GM18868 (cell line): ENCODE measurements at regions not wholly inside any gene's neighbourhood (a gene's known extent, or its start where the extent isn't known, plus 50 kb on each side); places are given as distances from the start of the nearest gene placed in this dataset.
"Not testable (repeated sequence)": the region's sequence is repeated elsewhere in the genome, so short reads cannot be mapped to it uniquely, and the experiment has no call there.

Experiments used
- ATAC-seq: cut with Tn5 transposase; IDR thresholded peaks from one replicate; pipeline ENCODE4 v1.9.1; 2021; ENCODE audit warnings: mild to moderate bottlenecking, moderate library complexity; ENCODE audit not compliant: unreplicated experiment

DNA sequence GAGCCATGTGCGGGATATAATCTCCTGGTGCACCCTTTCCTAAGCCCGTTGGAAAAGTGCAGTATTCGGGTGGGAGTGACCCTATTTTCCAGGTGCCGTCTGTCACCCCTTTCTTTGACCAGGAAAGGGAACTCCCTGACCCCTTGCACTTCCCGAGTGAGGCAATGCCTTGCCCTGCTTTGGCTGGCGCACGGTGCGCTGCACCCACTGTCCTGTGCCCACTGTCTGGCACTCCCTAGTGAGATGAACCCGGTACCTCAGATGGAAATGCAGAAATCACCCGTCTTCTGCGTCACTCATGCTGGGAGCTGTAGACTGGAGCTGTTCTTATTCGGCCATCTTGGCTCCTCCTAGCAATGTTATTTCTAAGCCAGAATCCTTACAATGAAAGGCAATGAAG lies 121.1 kb downstream of the TAF11L14 start:
- not testable (repeated sequence) for ATAC-seq

DNA sequence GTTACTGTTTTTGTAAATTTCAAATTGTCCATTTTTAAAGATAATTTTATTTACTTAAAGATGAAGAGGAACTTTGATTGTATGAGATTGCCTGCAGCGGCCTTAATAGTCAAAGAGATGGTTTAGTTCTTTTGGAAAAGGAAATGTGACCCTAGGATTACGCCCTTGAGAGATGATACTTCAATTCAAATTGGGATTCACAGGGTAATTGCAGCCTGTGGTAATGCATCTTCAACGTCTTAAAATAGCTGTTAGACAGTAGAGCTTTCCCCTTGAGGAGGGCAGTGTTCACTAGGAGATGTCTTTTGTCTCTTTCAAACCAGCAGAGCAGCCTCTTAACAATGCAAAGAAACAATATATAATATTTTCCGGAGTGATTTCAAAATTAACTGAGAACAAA lies 127.1 kb downstream of the TAF11L14 start:
- ATAC-seq: no peak

DNA sequence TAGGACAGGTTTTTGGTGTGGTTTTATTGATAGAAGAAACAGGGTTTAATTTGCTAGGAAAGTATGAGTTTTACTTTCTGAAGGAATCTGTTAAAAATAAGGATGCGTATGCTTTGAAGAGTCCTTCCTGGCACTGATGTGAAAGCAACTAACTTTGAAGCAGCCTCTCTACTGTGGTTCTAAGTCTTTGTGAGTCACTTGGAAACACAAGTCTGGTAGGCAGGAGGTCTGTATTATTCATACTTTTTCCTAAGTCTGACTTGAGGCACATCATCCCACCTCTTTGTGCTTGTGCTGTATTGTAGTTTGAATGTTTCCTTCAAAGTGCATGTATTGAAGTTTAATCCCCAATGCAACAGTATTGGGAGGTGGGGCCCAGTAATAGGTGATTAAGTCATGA lies 129.0 kb downstream of the TAF11L14 start:
- ATAC-seq: no peak

DNA sequence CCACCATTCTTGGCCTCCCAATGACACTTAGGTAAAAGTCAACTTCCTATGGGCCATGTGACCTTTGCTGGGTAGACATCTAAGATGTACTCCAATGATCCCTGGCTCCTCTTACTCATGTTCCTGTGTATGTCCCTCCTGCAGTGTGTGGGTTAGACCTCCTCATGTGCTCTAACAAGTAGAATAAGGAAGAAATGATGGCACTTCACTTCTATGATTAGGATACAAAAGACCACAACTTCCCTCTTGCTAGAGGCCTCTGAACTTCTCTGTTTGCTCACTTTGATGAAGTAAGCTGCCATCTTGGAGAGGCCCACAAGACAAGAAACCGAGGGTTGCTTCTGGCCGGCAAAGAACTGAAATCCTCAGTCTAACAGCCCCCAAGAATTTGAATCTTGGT lies 131.8 kb downstream of the TAF11L14 start:
- ATAC-seq: no peak

DNA sequence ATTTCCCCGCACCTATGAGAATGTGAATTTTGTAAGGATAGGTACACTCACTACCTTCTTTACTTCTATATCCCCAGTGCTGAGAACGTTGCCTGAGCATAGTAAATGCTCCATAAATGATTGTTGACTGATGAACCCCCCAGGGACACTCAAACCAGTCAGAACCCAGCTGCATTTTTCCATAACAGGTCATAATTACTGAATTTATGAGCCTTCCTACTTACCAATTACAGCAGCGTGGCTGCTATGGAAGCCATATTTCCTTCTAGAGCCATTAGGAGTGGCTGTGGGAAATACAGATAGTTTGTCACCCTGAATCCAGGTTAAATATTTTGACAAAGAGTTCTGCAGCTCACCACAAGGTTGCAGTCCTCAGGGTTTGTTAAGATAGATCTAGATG lies 135.0 kb downstream of the TAF11L14 start:
- no peak for ATAC-seq

DNA sequence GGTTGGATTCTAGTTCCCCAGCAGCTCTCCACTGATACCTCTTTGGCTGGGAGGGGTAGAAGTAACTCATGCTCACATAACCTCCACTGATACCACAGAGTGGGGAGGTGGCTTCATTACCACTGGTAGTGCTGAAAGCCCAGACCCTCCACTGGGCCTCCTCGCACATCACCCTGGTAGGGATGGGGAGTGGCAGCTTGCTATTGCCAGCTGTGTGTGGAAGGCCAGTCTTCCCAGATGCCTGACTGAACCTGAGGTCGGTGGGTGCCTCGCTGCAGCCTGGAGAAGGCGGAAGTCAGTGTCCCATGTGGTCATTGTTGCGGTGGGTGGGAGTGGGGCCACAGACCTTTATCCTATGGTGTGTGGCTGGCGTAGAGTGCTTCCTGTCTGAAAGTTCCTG lies 138.0 kb downstream of the TAF11L14 start:
- no peak for ATAC-seq

DNA sequence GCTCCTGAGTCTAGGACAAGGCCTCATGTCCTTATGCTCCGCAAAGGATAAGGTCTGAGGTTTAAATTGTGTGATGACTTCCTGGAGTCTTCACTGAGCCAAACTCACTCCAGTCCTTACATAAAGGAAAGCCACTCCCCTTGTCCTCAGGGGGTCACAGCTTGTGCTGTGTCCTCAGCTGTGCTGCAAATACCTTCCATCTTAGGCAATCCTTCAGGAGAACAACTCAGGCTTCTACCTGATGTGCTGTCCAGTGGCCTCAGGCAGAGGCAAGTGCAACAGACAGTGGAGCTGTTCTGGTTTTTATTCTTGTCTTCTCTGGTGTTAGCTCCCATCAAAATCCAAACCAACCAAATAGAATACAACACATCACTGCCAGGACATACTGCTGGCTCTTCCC lies 151.5 kb downstream of the TAF11L14 start:
- no peak for ATAC-seq

DNA sequence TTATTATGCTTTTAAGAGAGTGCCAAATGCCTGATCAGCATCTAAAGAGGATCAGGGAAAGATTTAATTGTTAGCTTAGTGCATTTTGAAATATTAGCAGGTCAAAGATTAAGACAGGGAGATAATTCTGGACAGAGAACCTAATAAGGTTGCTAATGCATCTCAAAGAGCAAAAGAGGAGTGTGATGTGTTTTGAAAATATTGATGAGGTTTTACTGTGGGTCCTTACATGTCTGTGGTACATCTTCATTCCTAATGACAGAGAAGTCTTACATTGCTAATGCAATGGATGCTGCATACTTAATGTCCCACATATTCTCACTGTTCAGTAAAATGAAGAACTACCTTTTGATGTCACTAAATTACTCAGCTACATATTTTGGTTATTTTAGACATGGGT lies 154.1 kb downstream of the TAF11L14 start:
- ATAC-seq: no peak

DNA sequence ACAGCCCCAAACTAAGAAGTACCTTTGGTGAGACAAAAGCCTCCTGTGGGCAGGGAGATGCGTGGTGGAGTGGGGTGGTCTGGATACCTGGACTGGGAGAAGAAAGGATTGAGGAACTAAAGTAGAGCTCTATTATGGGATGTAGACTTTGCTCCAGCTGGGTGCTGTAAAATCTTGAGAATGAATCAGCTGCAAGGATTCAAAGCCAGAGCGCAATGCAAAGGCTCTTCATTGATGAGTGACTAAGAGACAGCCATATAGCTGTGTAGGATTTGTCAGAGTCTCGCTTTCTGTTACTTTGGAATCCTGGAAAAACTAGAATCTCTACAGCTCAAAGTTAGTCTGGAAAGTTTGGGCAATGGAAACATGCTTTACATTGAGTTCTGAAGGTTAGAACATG lies 159.9 kb downstream of the TAF11L14 start:
- no peak for ATAC-seq

DNA sequence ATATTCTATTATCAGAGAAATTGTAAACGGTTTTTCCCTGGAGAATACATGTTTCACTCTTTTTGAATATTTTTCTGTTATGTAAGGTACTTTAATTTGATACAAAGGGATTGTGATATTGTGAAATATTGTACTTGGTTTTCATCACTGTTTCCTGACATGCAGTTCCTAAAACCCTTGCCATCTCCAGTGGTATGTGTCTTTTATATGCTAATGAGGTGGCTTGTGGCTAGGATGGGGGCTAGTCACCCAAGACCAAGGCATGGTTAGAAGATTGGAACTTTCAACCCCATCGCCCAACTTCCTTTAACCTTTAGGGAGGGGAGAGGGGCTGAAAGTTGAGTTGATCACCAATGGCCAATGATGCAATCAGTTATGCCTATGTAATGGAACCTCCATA lies 160.6 kb downstream of the TAF11L14 start:
- no peak for ATAC-seq

DNA sequence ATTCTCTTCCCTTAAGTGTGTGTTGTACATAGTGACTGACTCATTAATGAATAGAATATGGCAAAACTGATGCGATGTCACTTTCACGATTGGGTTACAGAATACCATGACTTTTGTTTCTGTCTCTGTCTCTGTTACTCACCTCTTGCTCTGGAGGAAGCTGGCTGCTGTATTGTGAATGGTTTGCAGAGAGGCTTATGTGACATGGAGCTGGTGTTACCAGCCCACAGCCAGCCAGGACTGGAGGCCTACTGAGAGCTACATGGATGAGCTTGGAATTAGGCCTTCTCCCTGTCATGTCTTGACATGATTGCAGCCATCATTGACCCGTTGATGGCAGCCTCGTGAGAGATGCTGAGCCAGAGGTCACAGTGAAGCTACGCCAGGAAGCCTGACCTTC lies 161.9 kb downstream of the TAF11L14 start:
- ATAC-seq: no peak

DNA sequence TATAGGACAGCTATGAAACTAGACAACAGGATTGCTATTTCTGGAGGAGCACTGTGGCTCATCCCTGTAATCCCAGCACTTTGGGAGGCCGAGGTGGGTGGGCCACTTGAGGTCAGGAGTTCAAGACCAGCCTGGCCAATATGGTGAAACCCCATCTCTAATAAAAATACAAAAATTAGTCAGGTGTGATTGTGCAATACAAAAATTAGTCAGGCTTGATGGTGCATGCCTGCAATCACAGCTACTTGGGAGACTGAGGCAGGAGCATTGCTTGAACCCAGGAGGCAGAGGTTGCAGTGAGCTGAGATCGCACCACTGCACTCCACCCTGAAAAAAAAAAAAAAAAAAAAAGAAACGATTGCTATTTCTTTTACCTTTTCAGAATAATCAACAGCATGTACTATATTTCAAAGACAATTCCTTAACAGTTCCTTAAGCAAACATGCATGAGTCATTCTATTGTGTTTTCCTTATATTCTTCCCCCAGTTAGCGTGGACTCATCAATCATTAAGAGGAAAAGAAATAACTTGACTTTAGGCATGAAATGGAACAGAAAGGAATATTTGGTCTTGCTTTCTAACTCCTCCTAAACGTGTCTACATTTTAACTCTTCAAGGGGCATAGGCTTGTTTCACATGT lies 162.6 kb downstream of the TAF11L14 start:
- no peak for ATAC-seq

DNA sequence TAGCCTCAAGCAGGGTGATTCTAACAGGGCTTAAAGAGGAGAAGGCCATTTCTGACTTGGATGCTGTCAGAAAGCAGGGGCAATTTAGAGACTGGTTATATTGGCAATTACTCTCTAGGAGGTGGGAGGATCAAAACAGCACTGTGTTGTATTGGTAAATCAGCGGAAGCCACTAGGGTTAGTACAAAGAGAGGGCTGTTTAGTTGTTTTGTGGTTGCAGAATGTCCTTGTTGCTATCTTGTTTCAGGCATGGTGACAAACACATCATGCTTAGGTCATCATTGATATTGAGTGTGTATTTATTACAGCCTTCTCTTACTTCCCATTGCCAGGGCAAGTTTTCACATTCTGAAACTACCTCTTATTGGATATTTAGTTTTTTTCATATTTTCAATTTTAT lies 165.3 kb downstream of the TAF11L14 start:
- no peak for ATAC-seq

DNA sequence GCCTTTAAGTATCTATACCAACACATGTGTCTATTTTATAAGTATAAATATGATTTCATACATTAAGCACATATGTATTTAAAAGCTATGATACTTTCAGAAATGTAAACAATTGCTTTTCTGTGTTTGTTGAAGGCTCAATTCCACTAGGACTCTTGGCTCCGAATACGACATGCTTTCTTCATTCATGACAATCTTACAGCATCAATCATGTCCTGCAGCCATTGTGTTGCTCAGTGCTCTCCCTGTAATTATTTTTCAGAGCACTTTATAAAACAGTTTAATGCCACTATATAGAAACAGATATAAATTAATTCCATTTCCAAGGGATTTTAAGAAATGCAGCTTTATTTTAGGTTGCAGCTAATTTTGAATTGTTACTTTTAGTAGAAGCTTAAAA lies 167.3 kb downstream of the TAF11L14 start:
- ATAC-seq: no peak

DNA sequence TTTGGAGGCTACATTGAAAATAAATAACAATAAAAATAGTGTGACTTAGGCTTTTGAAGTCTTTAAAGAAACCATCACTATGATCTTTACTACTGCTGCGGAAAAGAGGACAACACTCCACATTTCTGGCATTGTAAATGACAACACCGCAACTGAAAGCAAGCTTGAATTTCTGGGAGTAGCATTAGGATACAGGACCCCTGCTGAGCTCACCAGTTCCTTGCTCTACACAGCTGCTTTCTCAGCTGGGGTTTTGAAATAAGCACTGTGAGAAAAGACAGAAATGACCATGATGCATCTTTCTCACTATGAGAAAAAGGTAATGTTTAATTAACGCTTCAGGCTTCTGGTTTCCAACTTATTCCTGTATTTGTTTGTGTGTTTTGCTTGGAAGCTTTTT lies 168.0 kb downstream of the TAF11L14 start:
- ATAC-seq: no peak

DNA sequence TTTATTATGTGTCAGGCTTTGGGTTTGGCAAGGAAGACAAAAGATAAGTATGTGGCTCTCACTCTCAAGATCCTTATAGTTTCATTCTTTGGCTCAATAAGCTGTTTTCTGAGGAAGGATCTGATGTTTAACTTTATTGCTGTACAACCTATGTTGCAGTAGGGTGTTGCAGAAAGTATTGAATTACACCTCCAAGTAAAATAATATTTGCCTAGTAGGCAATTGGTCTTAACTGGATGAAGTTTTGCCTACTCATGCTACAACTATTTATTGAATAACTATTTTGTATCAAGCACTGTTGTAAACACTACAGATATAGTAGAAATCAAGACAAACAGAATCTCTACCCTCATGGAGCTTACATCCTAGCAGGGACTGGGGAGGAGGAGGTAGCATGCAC lies 169.7 kb downstream of the TAF11L14 start:
- ATAC-seq: no peak

DNA sequence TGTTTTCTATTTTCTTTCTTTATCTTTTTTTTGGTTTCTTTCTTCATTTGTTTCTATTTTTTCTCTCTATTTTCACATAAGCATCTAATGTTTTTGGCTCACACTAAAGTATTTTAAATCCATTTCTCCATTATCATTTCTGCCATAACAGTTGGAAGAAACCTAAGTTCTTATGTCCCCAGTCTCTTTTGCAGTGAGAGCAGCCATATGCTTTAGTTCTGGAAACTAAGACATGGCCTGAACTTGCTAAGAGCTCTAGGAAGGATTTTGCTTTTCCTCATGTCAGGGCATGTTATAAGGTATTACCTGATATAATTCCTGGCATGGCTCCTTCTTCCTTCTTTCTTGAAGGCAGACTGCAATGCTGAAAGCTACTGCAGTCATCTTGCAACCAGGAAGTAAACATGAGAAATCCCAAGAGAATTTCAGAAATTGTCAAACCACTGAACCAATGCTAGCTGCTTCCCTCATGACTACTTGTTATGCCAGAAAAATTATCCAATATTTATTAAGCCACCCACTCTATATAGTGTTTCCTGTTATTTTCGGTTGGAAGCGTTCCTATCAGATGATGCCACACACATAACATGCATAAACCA lies 171.1 kb downstream of the TAF11L14 start:
- no peak for ATAC-seq

DNA sequence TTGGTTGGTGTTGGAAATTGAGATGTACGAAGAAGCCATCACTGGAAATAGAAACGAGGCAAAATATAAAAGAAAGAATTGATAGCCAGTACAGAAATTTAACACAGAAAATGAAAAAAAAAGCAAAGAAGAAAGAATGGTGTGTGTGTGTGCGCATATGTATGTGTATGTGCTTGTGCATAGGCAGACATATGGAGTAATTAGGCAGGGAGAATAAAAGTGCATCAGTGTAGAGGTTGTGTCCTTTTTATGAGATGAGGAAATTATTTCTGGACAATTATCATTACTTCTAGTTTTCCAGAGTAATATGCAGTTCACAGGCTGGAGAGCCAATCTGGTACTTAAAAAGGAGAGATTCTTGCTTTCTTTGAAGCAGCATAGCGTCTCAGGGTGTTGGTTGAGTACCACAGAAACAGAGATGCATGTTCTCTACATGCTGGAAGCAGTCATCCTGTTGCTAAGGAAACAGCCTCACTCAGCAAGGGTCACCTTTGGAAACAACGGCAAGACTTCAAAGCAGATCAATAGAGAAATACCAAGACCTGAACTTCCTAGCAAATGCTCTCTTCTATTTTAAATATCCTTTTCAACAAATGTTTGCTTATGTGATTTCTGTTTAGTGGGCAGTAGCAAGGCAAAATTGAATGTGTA lies 172.7 kb downstream of the TAF11L14 start:
- no peak for ATAC-seq

DNA sequence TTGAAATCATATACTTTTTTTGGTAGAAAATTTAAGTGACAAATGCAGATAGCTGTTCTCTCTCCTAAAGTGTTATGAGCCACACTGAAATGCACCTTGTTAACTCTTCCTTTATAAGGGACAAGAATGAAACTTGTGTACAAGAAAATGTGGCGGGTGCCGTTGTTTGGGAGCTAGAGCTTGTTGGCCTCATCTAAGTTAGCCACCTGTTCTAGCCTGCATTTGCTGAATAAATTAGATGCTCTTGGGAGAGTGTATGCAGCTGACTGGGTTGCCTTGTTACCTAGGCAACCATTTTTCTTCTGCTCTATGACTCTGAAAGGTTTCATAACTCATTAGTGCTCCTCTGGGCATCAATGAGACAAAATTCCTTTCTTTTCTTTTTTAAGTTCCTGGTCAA lies 174.3 kb downstream of the TAF11L14 start:
- no peak for ATAC-seq

DNA sequence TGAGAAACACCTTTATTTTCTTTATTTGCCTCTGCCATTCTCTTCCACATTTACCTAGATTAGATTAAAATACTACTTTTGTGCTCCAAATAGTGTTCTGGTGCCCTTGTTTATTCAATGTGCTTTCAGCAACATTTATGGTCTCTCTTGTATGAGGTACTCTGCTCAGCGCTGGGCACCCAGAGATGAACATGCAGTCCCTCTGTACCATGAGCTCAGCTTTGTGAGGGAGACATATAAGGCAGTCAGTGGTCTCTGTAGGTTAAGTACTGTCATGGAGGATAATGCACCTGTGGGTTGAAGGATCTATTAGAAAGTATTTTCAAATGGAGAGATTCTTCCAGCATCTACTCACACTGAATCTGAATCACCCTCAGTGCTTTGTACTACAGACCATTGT lies 176.5 kb downstream of the TAF11L14 start:
- no peak for ATAC-seq

DNA sequence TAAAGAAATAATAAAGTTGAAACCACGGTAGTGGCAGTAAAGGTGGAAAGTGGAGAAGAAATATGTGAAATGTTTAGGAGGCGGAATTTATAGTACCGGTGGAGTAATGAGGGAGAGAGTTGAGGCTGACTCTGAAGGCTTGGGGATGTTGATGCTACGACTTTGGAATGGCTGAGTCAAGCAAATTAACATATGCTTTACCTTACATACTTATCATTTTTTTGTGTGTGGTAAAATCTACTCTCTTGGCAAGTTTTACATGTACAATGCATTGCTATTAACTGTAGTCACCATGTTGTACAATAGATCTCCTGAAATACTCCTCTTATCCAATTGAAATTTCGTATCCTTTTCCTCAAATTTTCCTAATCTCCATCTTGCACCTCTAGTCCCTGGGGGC lies 179.0 kb downstream of the TAF11L14 start:
- no peak for ATAC-seq

DNA sequence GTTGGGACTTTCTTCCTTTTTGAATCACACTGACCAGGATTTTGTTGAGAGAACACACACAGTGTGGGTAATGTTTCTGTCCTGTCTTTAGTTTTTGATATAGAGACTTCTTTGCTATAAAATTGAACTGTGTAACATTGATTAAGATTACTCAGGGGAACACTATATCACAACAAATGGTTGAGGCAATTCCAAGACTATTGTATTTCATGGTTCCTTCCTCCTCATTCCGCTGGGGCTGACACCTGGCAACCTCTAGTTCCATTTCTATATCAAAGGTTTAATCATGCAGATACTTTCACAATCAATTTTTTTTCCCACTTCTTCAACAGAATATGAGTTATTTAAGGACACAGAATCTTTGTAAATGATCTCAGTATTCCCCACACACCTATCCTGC lies 182.2 kb downstream of the TAF11L14 start:
- ATAC-seq: no peak

DNA sequence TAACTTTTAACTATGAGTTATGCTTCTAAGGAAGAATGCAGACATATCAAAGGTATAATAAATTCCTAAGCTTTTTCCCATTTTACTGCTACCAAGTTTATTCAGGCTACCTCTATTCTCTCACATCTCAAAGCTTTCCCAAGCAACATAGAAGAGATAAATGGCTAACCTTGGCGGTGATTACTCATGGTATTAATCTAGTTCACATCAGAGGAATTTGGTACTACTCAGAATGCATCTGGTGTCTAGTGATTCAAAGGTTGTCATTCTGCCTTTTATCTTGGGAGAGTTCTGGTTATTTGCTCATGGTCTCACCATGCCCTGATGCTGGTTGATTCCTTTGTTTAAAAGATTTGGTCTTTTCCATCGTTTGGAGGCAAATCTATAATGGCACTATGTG lies 182.7 kb downstream of the TAF11L14 start:
- ATAC-seq: no peak
